GM21737 (cell line): ENCODE measurements at regions not wholly inside any gene's neighbourhood (a gene's known extent, or its start where the extent isn't known, plus 50 kb on each side); places are given as distances from the start of the nearest gene placed in this dataset.
A peak's percentile ranks its signal among the peaks of the same experiment; 100 is the strongest.

Source experiments
- ATAC-seq: cut with Tn5 transposase; IDR thresholded peaks from one replicate; pipeline ENCODE4 v1.9.1; 2021; ENCODE audit warnings: mild to moderate bottlenecking, moderate library complexity; ENCODE audit not compliant: unreplicated experiment

GRCh38 chr13:62625214-62625881 lies 1209.7 kb upstream of the PCDH20 start:
- ATAC-seq: no peak

- ATAC-seq: no peak
Measured at GRCh38 chr13:62613819-62614218, 1198.2 kb upstream of the PCDH20 start.

- no peak for ATAC-seq
Measured at GRCh38 chr13:62611343-62611742, 1195.7 kb upstream of the PCDH20 start.

- no peak for ATAC-seq
Measured at GRCh38 chr13:62598708-62599107, 1183.1 kb upstream of the PCDH20 start.

GRCh38 chr13:62595976-62596375 lies 1180.3 kb upstream of the PCDH20 start:
- ATAC-seq: no peak

GRCh38 chr13:62593804-62594203 lies 1178.2 kb upstream of the PCDH20 start:
- no peak for ATAC-seq

- no peak for ATAC-seq
Measured at GRCh38 chr13:62583466-62583865, 1167.8 kb upstream of the PCDH20 start.

- ATAC-seq: no peak
Measured at GRCh38 chr13:62578402-62578801, 1162.8 kb upstream of the PCDH20 start.

- no peak for ATAC-seq
Measured at GRCh38 chr13:62564770-62565169, 1149.1 kb upstream of the PCDH20 start.

- ATAC-seq: no peak
Measured at GRCh38 chr13:62563251-62563650, 1147.6 kb upstream of the PCDH20 start.

- no peak for ATAC-seq
Measured at GRCh38 chr13:62556978-62557377, 1141.3 kb upstream of the PCDH20 start.

- no peak for ATAC-seq
Measured at GRCh38 chr13:62551588-62551987, 1135.9 kb upstream of the PCDH20 start.

GRCh38 chr13:62544928-62545327 lies 1129.3 kb upstream of the PCDH20 start:
- no peak for ATAC-seq

- no peak for ATAC-seq
Measured at GRCh38 chr13:62537593-62537992, 1121.9 kb upstream of the PCDH20 start.

- no peak for ATAC-seq
Measured at GRCh38 chr13:62525652-62526051, 1110.0 kb upstream of the PCDH20 start.

- ATAC-seq: no peak
Measured at GRCh38 chr13:62524498-62524897, 1108.8 kb upstream of the PCDH20 start.

- ATAC-seq: peak; percentile 62
Measured at GRCh38 chr13:62524061-62524460, 1108.4 kb upstream of the PCDH20 start.

GRCh38 chr13:62512194-62513141 lies 1096.8 kb upstream of the PCDH20 start:
- ATAC-seq: peak; percentile 88

- ATAC-seq: no peak
Measured at GRCh38 chr13:62510906-62511655, 1095.4 kb upstream of the PCDH20 start.

- ATAC-seq: no peak
Measured at GRCh38 chr13:62502588-62502987, 1086.9 kb upstream of the PCDH20 start.

- ATAC-seq: no peak
Measured at GRCh38 chr13:62489731-62490130, 1074.1 kb upstream of the PCDH20 start.
